WTC11 (cell line): ENCODE measurements at regions not wholly inside any gene's neighbourhood (a gene's known extent, or its start where the extent isn't known, plus 50 kb on each side); places are given as distances from the start of the nearest gene placed in this dataset.

Experiments
- ATAC-seq: fragments of 200-7000 bp; cut with Tn5 transposase; 2 replicates; pipeline ENCODE4 v1.10.0; 2021; ENCODE audit warnings: mild to moderate bottlenecking, moderate library complexity
- CTCF ChIA-PET: fragments of 300-600 bp; sonication (Branson Sonifier 250); formaldehyde crosslinking; loops from one replicate; lab custom pipeline; 2021; ENCODE audit warnings: antibody characterized with exemption; lab: Charles Lee
- POLR2A ChIA-PET: fragments of 350-600 bp; sonication (Branson Sonifier 250); formaldehyde crosslinking; loops from one replicate; lab custom pipeline; 2021; ENCODE audit warnings: antibody characterized with exemption; lab: Charles Lee
- DNase-seq: peaks from one replicate; pipeline ENCODE4 v3.0.0; 2021; ENCODE audit warnings: low spot score
- H3K27ac Mint-ChIP-seq: 2 replicates; pipeline ENCODE4 v1.8.0; 2021; ENCODE audit warnings: mixed read lengths
- H3K27me3 Mint-ChIP-seq: 2 replicates; pipeline ENCODE4 v1.8.0; 2021; ENCODE audit warnings: low read depth, mild to moderate bottlenecking, moderate library complexity, mixed read lengths
- H3K36me3 Mint-ChIP-seq: 2 replicates; pipeline ENCODE4 v1.8.0; 2021; ENCODE audit warnings: mixed read lengths
- H3K4me1 Mint-ChIP-seq: 2 replicates; pipeline ENCODE4 v1.8.0; 2022; ENCODE audit warnings: mixed read lengths
- H3K4me3 Mint-ChIP-seq: 2 replicates; pipeline ENCODE4 v1.8.0; 2021; ENCODE audit warnings: mild to moderate bottlenecking, moderate library complexity, mixed read lengths
- H3K9me3 Mint-ChIP-seq: 2 replicates; pipeline ENCODE4 v1.8.0; 2021; ENCODE audit warnings: mixed read lengths
- CBFB ChIP-seq: sonication (generic); formaldehyde crosslinking; IDR thresholded peaks from 2 replicates; pipeline ENCODE4 v1.8.1; 2022; ENCODE audit warnings: mild to moderate bottlenecking, low read depth, missing genetic modification reagents
- GABPB1 ChIP-seq: sonication (generic); formaldehyde crosslinking; IDR thresholded peaks from 2 replicates; pipeline ENCODE4 v1.8.1; 2023; ENCODE audit warnings: mild to moderate bottlenecking, missing genetic modification reagents
- GRHL2 ChIP-seq: fragments of 250-450 bp; sonication (Bioruptor Pico); IDR thresholded peaks from 2 replicates; pipeline ENCODE4 v1.8.0; 2022; ENCODE audit warnings: mild to moderate bottlenecking, moderate library complexity; ENCODE audit not compliant: insufficient replicate concordance, severe bottlenecking
- JUN ChIP-seq: sonication (generic); formaldehyde crosslinking; IDR thresholded peaks from 2 replicates; pipeline ENCODE4 v1.8.0; 2023; ENCODE audit warnings: mild to moderate bottlenecking, missing genetic modification reagents
- MXD4 ChIP-seq: fragments of 250-450 bp; sonication (Bioruptor Pico); IDR thresholded peaks from 2 replicates; pipeline ENCODE4 v1.8.0; 2021; ENCODE audit warnings: mild to moderate bottlenecking, moderate library complexity, borderline replicate concordance
- NFATC4 ChIP-seq: fragments of 250-450 bp; sonication (Bioruptor Pico); IDR thresholded peaks from 2 replicates; pipeline ENCODE4 v1.9.0; 2021; ENCODE audit warnings: mild to moderate bottlenecking
- NR1H2 ChIP-seq: sonication (generic); formaldehyde crosslinking; IDR thresholded peaks from 2 replicates; pipeline ENCODE4 v1.9.0; 2021; ENCODE audit warnings: mild to moderate bottlenecking, moderate library complexity, missing genetic modification reagents
- NR2C2 ChIP-seq: sonication (generic); formaldehyde crosslinking; IDR thresholded peaks from 2 replicates; pipeline ENCODE4 v1.8.0; 2022; ENCODE audit warnings: mild to moderate bottlenecking, missing genetic modification reagents
- SP1 ChIP-seq: sonication (generic); formaldehyde crosslinking; conservative IDR thresholded peaks from 2 replicates; pipeline ENCODE4 v1.8.1; 2022; ENCODE audit warnings: missing genetic modification reagents
- TEAD4 ChIP-seq: sonication (generic); formaldehyde crosslinking; IDR thresholded peaks from 2 replicates; pipeline ENCODE4 v1.8.0; 2022; ENCODE audit warnings: mild to moderate bottlenecking, missing genetic modification reagents
- ZNF317 ChIP-seq: sonication (generic); formaldehyde crosslinking; IDR thresholded peaks from 2 replicates; pipeline ENCODE4 v1.8.1; 2023; ENCODE audit warnings: low read depth, mild to moderate bottlenecking, moderate library complexity, missing genetic modification reagents, borderline replicate concordance
- ZNF396 ChIP-seq: fragments of 250-450 bp; sonication (Bioruptor Pico); IDR thresholded peaks from 2 replicates; pipeline ENCODE4 v1.8.0; 2021; ENCODE audit warnings: mild to moderate bottlenecking, moderate library complexity, borderline replicate concordance
- ZNF416 ChIP-seq: fragments of 250-450 bp; sonication (Bioruptor Pico); IDR thresholded peaks from 2 replicates; pipeline ENCODE4 v1.9.0; 2021; ENCODE audit warnings: mild to moderate bottlenecking, inconsistent platforms
- TF ChIP-seq, protein P1 (sequence below): sonication (generic); formaldehyde crosslinking; IDR thresholded peaks from 2 replicates; pipeline ENCODE4 v1.8.0; 2022; ENCODE audit warnings: mild to moderate bottlenecking, missing genetic modification reagents
- TF ChIP-seq, protein P2 (sequence below): fragments of 250-450 bp; sonication (Bioruptor Pico); conservative IDR thresholded peaks from 2 replicates; pipeline ENCODE4 v1.9.0; 2021; ENCODE audit warnings: mild to moderate bottlenecking
- TF ChIP-seq, protein P3 (sequence below): fragments of 250-450 bp; sonication (Bioruptor Pico); IDR thresholded peaks from 2 replicates; pipeline ENCODE4 v2.1.2; 2022; ENCODE audit warnings: mild to moderate bottlenecking, moderate library complexity

DNA sequence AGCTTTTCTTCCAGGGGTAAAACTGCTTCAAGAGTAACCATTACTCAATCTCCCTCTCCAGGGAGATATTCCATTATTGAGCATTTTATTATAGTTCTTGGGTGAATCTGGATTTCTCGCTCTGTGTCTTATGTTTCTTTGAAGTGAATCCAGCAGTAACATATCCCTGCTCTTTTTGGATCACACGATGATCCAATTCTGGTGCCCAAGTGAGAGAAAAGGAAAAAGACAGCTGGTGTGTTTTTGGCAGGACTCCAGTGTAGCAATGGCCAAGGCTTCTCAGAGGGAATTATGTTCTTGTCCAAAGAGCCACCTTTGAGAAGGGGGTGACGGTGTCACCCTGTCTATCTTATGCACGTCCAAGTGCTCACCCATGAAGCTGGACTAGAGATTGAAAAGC is 140.3 kb upstream of the ERRFI1 start:
- DNase-seq: no peak
- H3K27me3 Mint-ChIP-seq: no peaks in the 10 kb centered on the region
- no peaks in the 10 kb centered on the region for H3K36me3 Mint-ChIP-seq
- TF ChIP-seq CBFB (no peak), JUN (CRISPR knock-in tag) (no peak), ZNF317 (CRISPR knock-in tag) (no peak), ZNF396 (CRISPR knock-in tag) (no peak), ZNF416 (no peak), TEAD4 (CRISPR knock-in tag) (no peak), NR1H2 (CRISPR knock-in tag) (no peak), MXD4 (no peak), GRHL2 (CRISPR knock-in tag) (no peak), SP1 (no peak)
- TF ChIP-seq, all 79 proteins: peak for 0
- Mint-ChIP-seq H3K27ac (peak overlapping the region; percentile 84), H3K4me1 (peaks cover 46% of the 10 kb centered on the region), H3K9me3 (no peaks in the 10 kb centered on the region), H3K4me3 (no peak overlapping the region)
- POLR2A ChIA-PET: interaction anchor here (0.9 kb wide), 1 partner anchor 277 kb away, joined by 5 read pairs; no protein-coding TSS in a partner anchor
- ATAC-seq: no peak
- CTCF ChIA-PET: interaction anchor here (0.7 to 3.3 kb wide), 14 partner anchors 35 to 485 kb away, joined by 3 to 41 read pairs (median 5); no protein-coding TSS in a partner anchor

DNA sequence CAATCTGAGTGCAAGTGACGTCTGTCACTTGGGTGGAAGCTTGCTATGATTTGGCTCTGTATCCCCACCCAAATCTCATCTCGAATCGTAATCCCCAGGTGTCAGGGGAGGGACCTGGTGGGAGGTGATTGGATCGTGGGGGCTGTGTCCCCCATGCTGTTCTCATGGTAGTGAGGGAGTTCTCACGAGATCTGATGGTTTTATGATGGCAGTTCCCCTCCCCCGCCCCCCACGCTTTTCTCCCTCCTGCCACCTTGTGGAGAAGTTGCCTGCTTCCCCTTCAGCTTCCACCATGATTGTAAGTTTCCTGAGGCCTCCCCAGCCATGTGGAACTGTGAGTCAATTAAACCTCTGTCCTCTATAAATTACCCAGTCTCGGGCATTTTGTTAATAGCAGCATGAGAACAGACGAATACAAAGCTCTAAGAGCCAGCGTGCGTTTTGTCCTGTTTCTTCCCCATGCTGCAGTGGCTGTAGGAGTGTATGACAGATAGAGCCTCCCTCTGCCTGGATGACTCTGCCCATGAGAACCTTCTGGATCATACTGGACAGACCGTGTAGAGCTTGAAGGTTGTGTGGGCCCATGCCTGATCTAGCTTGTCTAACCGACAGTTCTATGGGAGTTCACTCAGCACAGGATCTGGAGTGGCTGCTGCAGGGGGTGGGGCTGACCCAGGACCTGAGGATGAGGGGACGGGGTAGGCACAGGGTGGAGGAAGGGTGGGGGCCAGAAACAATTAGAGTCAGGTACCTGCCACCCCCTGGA is 139.7 kb upstream of the ERRFI1 start:
- H3K27ac Mint-ChIP-seq: peak overlapping the region; percentile 91
- H3K27me3 Mint-ChIP-seq: no peaks in the 10 kb centered on the region
- H3K36me3 Mint-ChIP-seq: no peaks in the 10 kb centered on the region
- no peak overlapping the region for H3K4me3 Mint-ChIP-seq
- ChIA-PET POLR2A (no interaction called here), CTCF (interaction anchor here (0.6 to 3.3 kb wide), 25 partner anchors 10 to 486 kb away, joined by 3 to 41 read pairs (median 4); no protein-coding TSS in a partner anchor)
- TF ChIP-seq GRHL2 (CRISPR knock-in tag) (no peak), GABPB1 (CRISPR knock-in tag) (no peak), SP1 (peak; percentile 45; the same call in 1 of the 2 replicates)
- TF ChIP-seq, protein P1, sequence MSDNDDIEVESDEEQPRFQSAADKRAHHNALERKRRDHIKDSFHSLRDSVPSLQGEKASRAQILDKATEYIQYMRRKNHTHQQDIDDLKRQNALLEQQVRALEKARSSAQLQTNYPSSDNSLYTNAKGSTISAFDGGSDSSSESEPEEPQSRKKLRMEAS (CRISPR knock-in tag): 0 out of 2 replicates have a peak, but pooled peaks have one; percentile 21
- peaks cover 46% of the 10 kb centered on the region for H3K4me1 Mint-ChIP-seq
- ATAC-seq (peak; percentile 14), DNase-seq (peak; percentile 31)
- no peaks in the 10 kb centered on the region for H3K9me3 Mint-ChIP-seq

DNA sequence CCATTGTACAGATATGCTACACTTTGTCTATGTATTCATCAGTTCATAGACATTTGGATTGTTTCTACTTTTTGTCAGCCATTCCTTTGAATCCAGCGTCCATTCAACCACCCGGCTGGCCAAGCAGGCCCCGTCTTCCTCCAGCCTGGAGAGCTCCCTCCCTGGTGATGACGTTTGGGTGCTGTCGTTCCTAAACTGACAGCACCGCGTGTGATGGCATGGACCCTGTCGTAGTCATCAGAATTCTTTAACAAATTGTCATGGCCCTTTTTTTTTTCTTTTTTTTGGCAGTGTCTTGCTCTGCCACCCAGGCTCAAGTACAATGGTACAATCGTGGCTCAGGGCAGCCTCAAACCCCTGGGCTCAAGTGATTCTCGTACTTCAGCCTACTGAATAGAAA is 138.6 kb upstream of the ERRFI1 start:
- H3K4me3 Mint-ChIP-seq: no peak overlapping the region
- no peaks in the 10 kb centered on the region for H3K36me3 Mint-ChIP-seq
- H3K4me1 Mint-ChIP-seq: peaks cover 40% of the 10 kb centered on the region
- H3K9me3 Mint-ChIP-seq: no peaks in the 10 kb centered on the region
- ChIA-PET CTCF (interaction anchor here (0.5 to 3.3 kb wide), 5 partner anchors 22 to 150 kb away, joined by 3 to 41 read pairs (median 4); no protein-coding TSS in a partner anchor), POLR2A (no interaction called here)
- H3K27ac Mint-ChIP-seq: no peak overlapping the region; the same call in 1 of the 2 replicates
- no peak for ATAC-seq
- TF ChIP-seq ZNF416 (no peak), GABPB1 (CRISPR knock-in tag) (no peak), NFATC4 (no peak), NR2C2 (no peak)
- TF ChIP-seq, protein P2, sequence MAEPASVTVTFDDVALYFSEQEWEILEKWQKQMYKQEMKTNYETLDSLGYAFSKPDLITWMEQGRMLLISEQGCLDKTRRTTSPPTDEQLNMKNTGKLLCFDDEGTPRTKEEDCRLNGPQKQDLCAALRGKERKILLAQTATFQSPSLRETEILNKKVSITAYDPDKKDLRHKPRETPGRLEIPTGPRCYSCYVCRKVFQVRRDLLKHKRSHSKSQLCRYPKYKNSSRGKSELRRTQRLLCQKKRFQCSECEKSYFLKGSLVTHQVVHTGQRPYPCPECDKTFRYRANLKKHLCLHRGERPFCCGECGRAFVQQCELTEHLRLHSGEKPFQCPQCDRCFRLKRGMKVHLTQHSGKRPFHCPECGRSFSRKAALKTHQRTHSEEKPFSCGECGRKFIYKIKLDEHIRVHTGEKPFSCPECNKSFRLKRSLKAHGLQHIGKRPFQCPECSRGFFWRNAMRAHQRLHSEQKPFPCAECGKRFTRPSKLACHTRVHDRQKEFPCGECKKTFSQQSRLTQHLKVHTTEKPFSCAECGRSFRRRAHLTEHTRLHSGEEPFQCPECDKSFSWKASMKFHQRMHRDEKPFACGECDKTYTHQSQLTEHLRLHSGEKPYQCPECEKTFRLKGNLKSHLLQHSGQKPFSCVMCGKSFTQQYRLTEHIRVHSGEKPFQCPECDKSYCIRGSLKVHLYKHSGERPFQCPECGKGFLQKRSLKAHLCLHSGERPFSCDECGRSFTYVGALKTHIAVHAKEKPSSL (CRISPR knock-in tag): no peak
- TF ChIP-seq, protein P3, sequence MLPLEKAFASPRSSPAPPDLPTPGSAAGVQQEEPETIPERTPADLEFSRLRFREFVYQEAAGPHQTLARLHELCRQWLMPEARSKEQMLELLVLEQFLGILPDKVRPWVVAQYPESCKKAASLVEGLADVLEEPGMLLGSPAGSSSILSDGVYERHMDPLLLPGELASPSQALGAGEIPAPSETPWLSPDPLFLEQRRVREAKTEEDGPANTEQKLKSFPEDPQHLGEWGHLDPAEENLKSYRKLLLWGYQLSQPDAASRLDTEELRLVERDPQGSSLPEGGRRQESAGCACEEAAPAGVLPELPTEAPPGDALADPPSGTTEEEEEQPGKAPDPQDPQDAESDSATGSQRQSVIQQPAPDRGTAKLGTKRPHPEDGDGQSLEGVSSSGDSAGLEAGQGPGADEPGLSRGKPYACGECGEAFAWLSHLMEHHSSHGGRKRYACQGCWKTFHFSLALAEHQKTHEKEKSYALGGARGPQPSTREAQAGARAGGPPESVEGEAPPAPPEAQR: no peak
- no peaks in the 10 kb centered on the region for H3K27me3 Mint-ChIP-seq
- no peak for DNase-seq
